Colonic mucosa (tissue), 4 donors: ENCODE measurements at regions not wholly inside any gene's neighbourhood (a gene's known extent, or its start where the extent isn't known, plus 50 kb on each side); places are given as distances from the start of the nearest gene placed in this dataset.
"Not testable (repeated sequence)": the region's sequence is repeated elsewhere in the genome, so short reads cannot be mapped to it uniquely, and the experiment has no call there.

Experiments
- DNase-seq: peaks from one replicate; pipeline ENCODE4 v3.0.0-alpha.2; 2020
- H3K27ac ChIP-seq: fragments of 200-600 bp; one replicate; pipeline ENCODE4 v1.8.0; 2021
- H3K27me3 ChIP-seq: fragments of 200-600 bp; one replicate; pipeline ENCODE4 v1.8.0; 2021
- H3K36me3 ChIP-seq: fragments of 200-600 bp; one replicate; pipeline ENCODE4 v1.8.0; 2021
- H3K4me1 ChIP-seq: fragments of 200-600 bp; one replicate; pipeline ENCODE4 v1.8.0; 2021; ENCODE audit warnings: mild to moderate bottlenecking
- H3K4me3 ChIP-seq: fragments of 200-600 bp; one replicate; pipeline ENCODE4 v1.8.0; 2021
- H3K9ac ChIP-seq, 2 donors: one replicate each; pipeline ENCODE4 v1.7.0; 2013; ENCODE audit warnings: control low read depth in 2 of 2, low read depth in 2 of 2, low read length in 2 of 2
- H3K9me3 ChIP-seq: fragments of 200-600 bp; one replicate; pipeline ENCODE4 v1.8.0; 2021
- CTCF ChIP-seq: fragments of 200-600 bp; IDR thresholded peaks from one replicate; pipeline ENCODE4 v1.8.0; 2022; ENCODE audit warnings: antibody characterized with exemption, mild to moderate bottlenecking
- intact Hi-C: fragments of 100-400 bp; cut with DNase I; formaldehyde crosslinking; loops from one replicate; pipeline ENCODE4 v1.14.1; 2022
- donor health status: healthy.
- donor health status: DM: no; HTN: no; CAD: no.
- donor health status: DM: no; HTN: no; CAD: no.

- Histone ChIP-seq H3K27me3 (no peaks in the 10 kb centered on the region), H3K9ac (no peak overlapping the region), H3K36me3 (no peaks in the 10 kb centered on the region), H3K9me3 (no peaks in the 10 kb centered on the region), H3K27ac (no peak overlapping the region), H3K4me1 (no peaks in the 10 kb centered on the region), H3K4me3 (no peak overlapping the region)
- no peak for TF ChIP-seq CTCF
- intact Hi-C loops, result no loop called here
- DNase-seq, result no peak
Measured at GRCh38 chr7:13724191-13724976, 265.1 kb downstream of the ETV1 start.

GRCh38 chr7:13724977-13725566, 264.4 kb downstream of the ETV1 start:
- Histone ChIP-seq H3K4me3 (no peak overlapping the region), H3K36me3 (no peaks in the 10 kb centered on the region), H3K27me3 (no peaks in the 10 kb centered on the region), H3K9ac (no peak overlapping the region), H3K9me3 (no peaks in the 10 kb centered on the region), H3K27ac (no peak overlapping the region), H3K4me1 (no peaks in the 10 kb centered on the region)
- DNase-seq, result no peak
- intact Hi-C loops, result no loop called here
- TF ChIP-seq CTCF, result no peak

GRCh38 chr7:13725591-13725990, 263.9 kb downstream of the ETV1 start:
- intact Hi-C loops, result no loop called here
- Histone ChIP-seq H3K36me3 (no peaks in the 10 kb centered on the region), H3K27me3 (no peaks in the 10 kb centered on the region), H3K9me3 (no peaks in the 10 kb centered on the region), H3K27ac (no peak overlapping the region), H3K4me1 (no peaks in the 10 kb centered on the region), H3K4me3 (no peak overlapping the region), H3K9ac (no peak overlapping the region)
- no peak for DNase-seq
- no peak for TF ChIP-seq CTCF

- no peak overlapping the region for H3K4me3 ChIP-seq
- DNase-seq, result no peak
- H3K9ac ChIP-seq, result no peak overlapping the region
- no peak for TF ChIP-seq CTCF
- H3K27me3 ChIP-seq, result no peaks in the 10 kb centered on the region
- intact Hi-C loops, result no loop called here
- H3K36me3 ChIP-seq, result no peaks in the 10 kb centered on the region
- no peaks in the 10 kb centered on the region for H3K4me1 ChIP-seq
- H3K9me3 ChIP-seq, result no peaks in the 10 kb centered on the region
- no peak overlapping the region for H3K27ac ChIP-seq
Measured at GRCh38 chr7:13727279-13727678, 262.2 kb downstream of the ETV1 start.

GRCh38 chr7:13727751-13728150, 261.7 kb downstream of the ETV1 start:
- Histone ChIP-seq H3K9ac (no peak overlapping the region), H3K9me3 (no peaks in the 10 kb centered on the region), H3K4me3 (no peak overlapping the region), H3K36me3 (no peaks in the 10 kb centered on the region), H3K4me1 (no peaks in the 10 kb centered on the region), H3K27ac (no peak overlapping the region), H3K27me3 (no peaks in the 10 kb centered on the region)
- DNase-seq, result no peak
- intact Hi-C loops, result no loop called here
- TF ChIP-seq CTCF, result no peak

GRCh38 chr7:13728430-13728829, 261.0 kb downstream of the ETV1 start:
- H3K4me3 ChIP-seq, H3K27me3 ChIP-seq, H3K36me3 ChIP-seq, H3K27ac ChIP-seq, H3K9ac ChIP-seq, H3K4me1 ChIP-seq, intact Hi-C loops, H3K9me3 ChIP-seq, DNase-seq: not testable (repeated sequence)
